ENCODE measurements at regions not wholly inside any gene's neighbourhood (a gene's known extent, or its start where the extent isn't known, plus 50 kb on each side); places are given as distances from the start of the nearest gene placed in this dataset.

DNA sequence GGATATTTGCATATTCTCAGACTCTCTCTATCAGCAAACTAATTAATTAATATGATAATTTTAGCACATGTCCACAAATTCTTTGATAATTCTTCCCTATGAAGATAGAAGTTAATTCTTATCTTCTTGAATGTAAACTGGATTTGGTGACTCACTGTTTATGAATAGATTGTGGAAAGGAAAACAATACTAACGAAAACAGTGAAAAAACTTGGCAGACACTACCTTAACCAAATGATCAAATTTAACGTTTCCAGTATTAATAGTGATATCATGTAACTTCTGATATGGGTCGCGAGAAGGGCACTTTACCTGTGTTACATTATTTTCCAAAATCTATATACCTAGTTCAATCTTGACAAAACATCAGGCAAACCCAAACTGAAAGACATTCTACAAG lies 401.0 kb downstream of the SI start:
- no peak overlapping the region for H2BK15ac ChIP-seq (ENCODE audit: low read depth, poor library complexity, severe bottlenecking)

DNA sequence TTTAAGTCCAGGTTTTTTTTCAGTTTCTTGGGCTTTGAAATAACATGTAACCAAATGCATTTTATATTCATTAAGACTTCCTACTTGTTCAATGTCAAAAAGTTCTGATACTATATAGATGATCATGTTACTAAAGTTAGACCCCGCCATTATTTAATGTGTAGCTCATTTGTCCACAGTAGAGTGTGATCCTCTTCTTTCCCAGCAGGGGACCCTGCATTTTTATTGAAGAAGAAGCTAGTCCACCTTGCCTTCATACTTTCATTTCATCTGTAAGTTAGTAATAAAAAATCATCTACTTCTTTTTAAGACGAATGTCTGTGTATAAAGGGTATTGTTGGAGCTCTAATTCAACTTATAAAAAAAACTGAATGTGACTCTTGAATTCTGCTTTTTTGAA lies 404.6 kb downstream of the SI start:
- Histone ChIP-seq H2AK5ac (ENCODE audit: low read length, severe bottlenecking) (no peak overlapping the region), H3K27ac (ENCODE audit: low read length, poor library complexity, severe bottlenecking) (no peak overlapping the region), H3K23ac (ENCODE audit: low read length in 2 of 2) (no peak overlapping the region), H3K4me2 (ENCODE audit: low read length, poor library complexity, severe bottlenecking) (no peak overlapping the region), H3K18ac (ENCODE audit: low read depth in 1 of 2, low read length in 2 of 2) (no peak overlapping the region), H3K9ac (ENCODE audit: low read length) (no peak overlapping the region), H2AFZ (ENCODE audit: low read depth, low read length) (no peak overlapping the region), H2BK12ac (ENCODE audit: low read length in 2 of 2) (no peak overlapping the region), H3K27me3 (ENCODE audit: control insufficient read depth in 1 of 2, insufficient read depth in 1 of 2, low read length in 2 of 2) (no peaks in the 10 kb centered on the region), H3K14ac (ENCODE audit: low read length in 2 of 2) (no peak overlapping the region), H3K4me1 (ENCODE audit: control insufficient read depth, insufficient read depth, low read depth, low read length) (no peaks in the 10 kb centered on the region), H4K8ac (ENCODE audit: low read length) (no peak overlapping the region), H3K4ac (ENCODE audit: low read depth in 1 of 2, low read length in 2 of 2) (no peak overlapping the region), H3K36me3 (ENCODE audit: control insufficient read depth in 1 of 2, insufficient read depth in 2 of 2, low read depth in 1 of 2, low read length in 2 of 2) (no peaks in the 10 kb centered on the region), H3K9me3 (ENCODE audit: control insufficient read depth, low read length) (no peaks in the 10 kb centered on the region), H2BK15ac (ENCODE audit: low read depth, poor library complexity, severe bottlenecking) (no peak overlapping the region), H4K91ac (ENCODE audit: low read length) (no peak overlapping the region), H3K4me3 (ENCODE audit: insufficient read depth in 1 of 2, low read depth in 1 of 2, low read length in 2 of 2) (no peak overlapping the region), H3K79me1 (replicated peaks; ENCODE audit: low read length, poor library complexity, severe bottlenecking) (no peaks in the 10 kb centered on the region), H2BK120ac (ENCODE audit: low read depth, low read length) (no peak overlapping the region), H2BK5ac (ENCODE audit: low read depth, low read length, poor library complexity, severe bottlenecking) (no peak overlapping the region)
- DNase-seq, result no peak
- WGBS, result no CpG with 5 or more reads among the region's 2 CpGs

More for the DNA sequence above, 401.0 kb downstream of the SI start:
- Histone ChIP-seq H4K91ac (ENCODE audit: low read length) (no peak overlapping the region), H2AK5ac (ENCODE audit: low read length, severe bottlenecking) (no peak overlapping the region), H2BK120ac (ENCODE audit: low read depth, low read length) (no peak overlapping the region), H3K23ac (ENCODE audit: low read length in 2 of 2) (no peak overlapping the region), H3K4me3 (ENCODE audit: insufficient read depth in 1 of 2, low read depth in 1 of 2, low read length in 2 of 2) (no peak overlapping the region), H3K36me3 (ENCODE audit: control insufficient read depth in 1 of 2, insufficient read depth in 2 of 2, low read depth in 1 of 2, low read length in 2 of 2) (no peaks in the 10 kb centered on the region), H2BK5ac (ENCODE audit: low read depth, low read length, poor library complexity, severe bottlenecking) (no peak overlapping the region), H3K9ac (ENCODE audit: low read length) (no peak overlapping the region), H2BK12ac (ENCODE audit: low read length in 2 of 2) (no peak overlapping the region), H3K4me1 (ENCODE audit: control insufficient read depth, insufficient read depth, low read depth, low read length) (no peaks in the 10 kb centered on the region), H4K8ac (ENCODE audit: low read length) (no peak overlapping the region), H3K4me2 (ENCODE audit: low read length, poor library complexity, severe bottlenecking) (no peak overlapping the region), H3K14ac (ENCODE audit: low read length in 2 of 2) (no peak overlapping the region), H3K4ac (ENCODE audit: low read depth in 1 of 2, low read length in 2 of 2) (no peak overlapping the region), H3K9me3 (ENCODE audit: control insufficient read depth, low read length) (no peaks in the 10 kb centered on the region), H3K27me3 (ENCODE audit: control insufficient read depth in 1 of 2, insufficient read depth in 1 of 2, low read length in 2 of 2) (no peaks in the 10 kb centered on the region), H2AFZ (ENCODE audit: low read depth, low read length) (no peak overlapping the region), H3K27ac (ENCODE audit: low read length, poor library complexity, severe bottlenecking) (no peak overlapping the region), H3K79me1 (replicated peaks; ENCODE audit: low read length, poor library complexity, severe bottlenecking) (no peaks in the 10 kb centered on the region), H3K18ac (ENCODE audit: low read depth in 1 of 2, low read length in 2 of 2) (no peak overlapping the region)
- no CpG with 5 or more reads among the region's 4 CpGs for WGBS
- DNase-seq, result no peak

DNA sequence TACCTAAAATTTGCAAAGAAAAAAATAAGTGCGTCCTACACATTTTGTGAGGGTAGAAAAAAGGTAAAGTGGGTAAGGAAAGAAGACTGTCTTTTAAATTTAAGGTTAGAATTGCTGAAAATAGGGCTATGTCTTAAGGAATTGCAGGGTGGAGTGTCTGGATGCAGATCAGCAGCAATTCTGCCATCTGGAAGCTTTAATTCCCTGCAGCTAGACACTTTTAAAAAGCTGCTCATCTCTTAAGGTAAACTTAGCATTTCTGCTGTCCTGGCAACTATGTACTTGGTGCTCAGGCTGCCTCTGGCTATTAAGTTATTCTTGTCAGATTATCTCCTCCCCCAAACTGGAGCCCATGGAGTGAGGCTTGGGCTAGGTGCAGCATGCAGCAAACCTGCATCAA lies 420.2 kb downstream of the SI start:
- no peak overlapping the region for H2AK5ac ChIP-seq (ENCODE audit: low read length, severe bottlenecking)
- H3K27me3 ChIP-seq (ENCODE audit: control insufficient read depth in 1 of 2, insufficient read depth in 1 of 2, low read length in 2 of 2), result no peaks in the 10 kb centered on the region
- no peaks in the 10 kb centered on the region for H3K36me3 ChIP-seq (ENCODE audit: control insufficient read depth in 1 of 2, insufficient read depth in 2 of 2, low read depth in 1 of 2, low read length in 2 of 2)
- H2BK5ac ChIP-seq (ENCODE audit: low read depth, low read length, poor library complexity, severe bottlenecking), result no peak overlapping the region
- no peak overlapping the region for H3K14ac ChIP-seq (ENCODE audit: low read length in 2 of 2)
- no peak overlapping the region for H4K8ac ChIP-seq (ENCODE audit: low read length)
- H3K18ac ChIP-seq (ENCODE audit: low read depth in 1 of 2, low read length in 2 of 2), result no peak overlapping the region
- H3K4me2 ChIP-seq (ENCODE audit: low read length, poor library complexity, severe bottlenecking), result no peak overlapping the region
- no peaks in the 10 kb centered on the region for H3K4me1 ChIP-seq (ENCODE audit: control insufficient read depth, insufficient read depth, low read depth, low read length)
- WGBS, result 96% methylated on average over 1 of the region's 1 CpG
- H3K4me3 ChIP-seq (ENCODE audit: insufficient read depth in 1 of 2, low read depth in 1 of 2, low read length in 2 of 2), result no peak overlapping the region
- H3K27ac ChIP-seq (ENCODE audit: low read length, poor library complexity, severe bottlenecking), result no peak overlapping the region
- H4K91ac ChIP-seq (ENCODE audit: low read length), result no peak overlapping the region
- no peak overlapping the region for H2AFZ ChIP-seq (ENCODE audit: low read depth, low read length)
- H2BK120ac ChIP-seq (ENCODE audit: low read depth, low read length), result no peak overlapping the region
- H3K79me1 ChIP-seq (replicated peaks; ENCODE audit: low read length, poor library complexity, severe bottlenecking), result no peaks in the 10 kb centered on the region
- H2BK12ac ChIP-seq (ENCODE audit: low read length in 2 of 2), result no peak overlapping the region
- no peak for DNase-seq
- H3K4ac ChIP-seq (ENCODE audit: low read depth in 1 of 2, low read length in 2 of 2), result no peak overlapping the region
- no peak overlapping the region for H3K9ac ChIP-seq (ENCODE audit: low read length)
- no peaks in the 10 kb centered on the region for H3K9me3 ChIP-seq (ENCODE audit: control insufficient read depth, low read length)
- no peak overlapping the region for H3K23ac ChIP-seq (ENCODE audit: low read length in 2 of 2)
- H2BK15ac ChIP-seq (ENCODE audit: low read depth, poor library complexity, severe bottlenecking), result no peak overlapping the region

DNA sequence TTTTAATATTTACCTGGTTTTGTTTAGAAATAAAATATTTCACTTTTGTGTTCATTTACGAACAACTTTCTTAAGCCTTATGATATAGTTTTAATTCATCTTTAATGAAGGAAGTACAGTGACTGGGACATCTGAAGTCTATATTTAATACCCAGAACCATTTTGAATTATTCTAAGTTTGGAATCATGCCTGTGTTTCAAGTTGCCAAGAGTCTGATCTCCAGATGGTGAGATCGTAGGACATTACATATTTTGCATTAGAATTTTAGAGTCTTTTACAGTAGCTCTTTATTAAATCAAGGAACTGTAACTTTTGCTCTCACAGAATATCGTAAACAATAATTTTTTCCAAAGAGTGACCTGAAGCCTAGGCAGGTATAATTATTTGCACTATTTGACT lies 420.7 kb downstream of the SI start:
- H2AFZ ChIP-seq (ENCODE audit: low read depth, low read length), result no peak overlapping the region
- no peak overlapping the region for H3K18ac ChIP-seq (ENCODE audit: low read depth in 1 of 2, low read length in 2 of 2)
- H3K9ac ChIP-seq (ENCODE audit: low read length), result no peak overlapping the region
- H3K4me2 ChIP-seq (ENCODE audit: low read length, poor library complexity, severe bottlenecking), result no peak overlapping the region
- H3K4ac ChIP-seq (ENCODE audit: low read depth in 1 of 2, low read length in 2 of 2), result no peak overlapping the region
- no peak overlapping the region for H2BK120ac ChIP-seq (ENCODE audit: low read depth, low read length)
- H4K91ac ChIP-seq (ENCODE audit: low read length), result no peak overlapping the region
- no peak overlapping the region for H2AK5ac ChIP-seq (ENCODE audit: low read length, severe bottlenecking)
- no peaks in the 10 kb centered on the region for H3K9me3 ChIP-seq (ENCODE audit: control insufficient read depth, low read length)
- no peak overlapping the region for H2BK5ac ChIP-seq (ENCODE audit: low read depth, low read length, poor library complexity, severe bottlenecking)
- no peak overlapping the region for H2BK12ac ChIP-seq (ENCODE audit: low read length in 2 of 2)
- no peak overlapping the region for H3K4me3 ChIP-seq (ENCODE audit: insufficient read depth in 1 of 2, low read depth in 1 of 2, low read length in 2 of 2)
- no peak for DNase-seq
- no peak overlapping the region for H3K27ac ChIP-seq (ENCODE audit: low read length, poor library complexity, severe bottlenecking)
- WGBS, result no CpG with 5 or more reads among the region's 3 CpGs
- no peak overlapping the region for H3K23ac ChIP-seq (ENCODE audit: low read length in 2 of 2)
- no peaks in the 10 kb centered on the region for H3K4me1 ChIP-seq (ENCODE audit: control insufficient read depth, insufficient read depth, low read depth, low read length)
- no peak overlapping the region for H2BK15ac ChIP-seq (ENCODE audit: low read depth, poor library complexity, severe bottlenecking)
- no peaks in the 10 kb centered on the region for H3K79me1 ChIP-seq (replicated peaks; ENCODE audit: low read length, poor library complexity, severe bottlenecking)
- no peaks in the 10 kb centered on the region for H3K27me3 ChIP-seq (ENCODE audit: control insufficient read depth in 1 of 2, insufficient read depth in 1 of 2, low read length in 2 of 2)
- H4K8ac ChIP-seq (ENCODE audit: low read length), result no peak overlapping the region
- H3K14ac ChIP-seq (ENCODE audit: low read length in 2 of 2), result no peak overlapping the region
- H3K36me3 ChIP-seq (ENCODE audit: control insufficient read depth in 1 of 2, insufficient read depth in 2 of 2, low read depth in 1 of 2, low read length in 2 of 2), result no peaks in the 10 kb centered on the region

Data from mesenchymal stem cell (in vitro differentiated cells and primary cell).